Neuronal stem cell (in vitro differentiated cells): ENCODE measurements at regions not wholly inside any gene's neighbourhood (a gene's known extent, or its start where the extent isn't known, plus 50 kb on each side); places are given as distances from the start of the nearest gene placed in this dataset.

Experiments used
- DNase-seq: peaks from one replicate; pipeline ENCODE4 v3.0.0-alpha.2; 2013; ENCODE audit warnings: low spot score
- H2AFZ ChIP-seq: one replicate; pipeline ENCODE4 v1.6.1; 2013; ENCODE audit warnings: mild to moderate bottlenecking, low read length, inconsistent platforms
- H2AK5ac ChIP-seq: 2 replicates; pipeline ENCODE4 v1.6.1; 2013; ENCODE audit warnings: low read depth, mild to moderate bottlenecking, inconsistent platforms, low read length, moderate library complexity, mixed read lengths
- H2BK120ac ChIP-seq: 2 replicates; pipeline ENCODE4 v1.6.1; 2013; ENCODE audit warnings: low read depth, mild to moderate bottlenecking, inconsistent platforms, low read length, moderate library complexity, mixed read lengths
- H2BK12ac ChIP-seq: one replicate; pipeline ENCODE4 v1.6.1; 2013; ENCODE audit warnings: low read length, inconsistent platforms
- H2BK15ac ChIP-seq: 2 replicates; pipeline ENCODE4 v1.6.1; 2013; ENCODE audit warnings: mild to moderate bottlenecking, low read length, inconsistent platforms, mixed read lengths
- H2BK5ac ChIP-seq: one replicate; pipeline ENCODE4 v1.6.1; 2013; ENCODE audit warnings: inconsistent platforms, mild to moderate bottlenecking, low read length, moderate library complexity
- H3K14ac ChIP-seq: one replicate; pipeline ENCODE4 v1.6.1; 2013; ENCODE audit warnings: low read length, inconsistent platforms
- H3K18ac ChIP-seq: 2 replicates; pipeline ENCODE4 v1.6.1; 2013; ENCODE audit warnings: low read length, inconsistent platforms
- H3K23ac ChIP-seq: 2 replicates; pipeline ENCODE4 v1.6.1; 2013; ENCODE audit warnings: low read depth, mild to moderate bottlenecking, mixed read lengths, low read length, inconsistent platforms; ENCODE audit not compliant: poor library complexity
- H3K27ac ChIP-seq: replicated peaks from 3 replicates; pipeline ENCODE4 v1.5.1; 2013; ENCODE audit warnings: low read length, inconsistent platforms
- H3K27me3 ChIP-seq, 3 experiments: 2 replicates each; pipeline ENCODE4 v1.6.1; 2013; ENCODE audit warnings: low read length in 3 of 3, mild to moderate bottlenecking in 2 of 3, inconsistent platforms in 1 of 3, low read depth in 1 of 3, mixed read lengths in 1 of 3, moderate library complexity in 1 of 3; ENCODE audit not compliant: control insufficient read depth in 3 of 3, insufficient read depth in 3 of 3
- H3K36me3 ChIP-seq, 2 donors: replicated peaks in 1 of 2; 2 replicates each; pipeline ENCODE4 v1.6.1; 2013; ENCODE audit warnings: low read length in 2 of 2; ENCODE audit not compliant: control insufficient read depth in 2 of 2, insufficient read depth in 2 of 2
- H3K4ac ChIP-seq: 2 replicates; pipeline ENCODE4 v1.6.1; 2013; ENCODE audit warnings: inconsistent platforms, mild to moderate bottlenecking, low read length, moderate library complexity
- H3K4me1 ChIP-seq, 2 donors: 1 replicate in 1 of 2; 2 replicates in 1 of 2; pipeline ENCODE4 v1.6.1; 2013; ENCODE audit warnings: low read length in 2 of 2, low read depth in 1 of 2; ENCODE audit not compliant: control insufficient read depth in 2 of 2, insufficient read depth in 1 of 2
- H3K4me2 ChIP-seq: one replicate; pipeline ENCODE4 v1.6.1; 2013; ENCODE audit warnings: mild to moderate bottlenecking, low read length, inconsistent platforms; ENCODE audit not compliant: insufficient read depth, poor library complexity, severe bottlenecking
- H3K4me3 ChIP-seq, 2 donors: 2 replicates each; pipeline ENCODE4 v1.5.1; 2013; ENCODE audit warnings: low read length in 2 of 2, mild to moderate bottlenecking in 2 of 2, inconsistent platforms in 1 of 2, moderate library complexity in 1 of 2
- H3K79me1 ChIP-seq: one replicate; pipeline ENCODE4 v1.6.1; 2013; ENCODE audit warnings: low read depth, mild to moderate bottlenecking, inconsistent platforms, low read length, moderate library complexity
- H3K9ac ChIP-seq: one replicate; pipeline ENCODE4 v1.6.1; 2013; ENCODE audit warnings: mild to moderate bottlenecking, low read depth, low read length, inconsistent platforms; ENCODE audit not compliant: poor library complexity
- H3K9me3 ChIP-seq, 2 donors: replicated peaks in 1 of 2; 2 replicates each; pipeline versions ENCODE3 to v1.6.1; 2013; ENCODE audit warnings: low read length in 2 of 2, mild to moderate bottlenecking in 2 of 2, inconsistent platforms in 1 of 2, low read depth in 1 of 2, mixed read lengths in 1 of 2, moderate library complexity in 1 of 2; ENCODE audit not compliant: control insufficient read depth in 2 of 2, insufficient read depth in 1 of 2
- H4K8ac ChIP-seq: one replicate; pipeline ENCODE4 v1.6.1; 2013; ENCODE audit warnings: low read depth, mild to moderate bottlenecking, inconsistent platforms, low read length, moderate library complexity
- H4K91ac ChIP-seq: one replicate; pipeline ENCODE4 v1.6.1; 2013; ENCODE audit warnings: low read length, low read depth, mild to moderate bottlenecking, inconsistent platforms; ENCODE audit not compliant: poor library complexity
- WGBS, 2 donors: extraction: QIAGEN DNeasy Blood & Tissue Kit; methylation state at CpG; one replicate each; pipeline ENCODE4 v1.1.7; 2013; ENCODE audit warnings: missing lambda C conversion rate in 2 of 2, mixed read lengths in 1 of 2; ENCODE audit not compliant: insufficient read length in 2 of 2, insufficient replicate concordance in 1 of 2; ENCODE audit errors: extremely low coverage in 2 of 2; 5-methylcytosine and 5-hydroxymethylcytosine counted together

GRCh38 chr2:150052457-150052856 lies 435.0 kb downstream of the RND3 start:
- peaks cover 0 to 2% of the 10 kb centered on the region in 2 donors for H3K4me1 ChIP-seq
- H3K18ac ChIP-seq = no peak overlapping the region
- H2AK5ac ChIP-seq = no peak overlapping the region
- no peak overlapping the region for H4K91ac ChIP-seq
- no peak overlapping the region for H3K4me2 ChIP-seq
- no peak for DNase-seq
- no peak overlapping the region for H2BK120ac ChIP-seq
- H3K36me3 ChIP-seq = no peaks in the 10 kb centered on the region
- H2BK5ac ChIP-seq = no peak overlapping the region
- no peak overlapping the region for H2AFZ ChIP-seq
- H3K79me1 ChIP-seq = no peaks in the 10 kb centered on the region
- no peak overlapping the region for H3K9ac ChIP-seq
- no CpG with 5 or more reads among the region's 3 CpGs for WGBS, 2 donors
- H3K23ac ChIP-seq = no peak overlapping the region
- no peak overlapping the region for H3K27ac ChIP-seq
- no peak overlapping the region for H2BK15ac ChIP-seq
- no peak overlapping the region for H3K4me3 ChIP-seq
- no peak overlapping the region for H4K8ac ChIP-seq
- H3K4ac ChIP-seq = no peak overlapping the region
- H3K9me3 ChIP-seq = no peaks in the 10 kb centered on the region
- no peak overlapping the region for H2BK12ac ChIP-seq
- H3K27me3 ChIP-seq = no peaks in the 10 kb centered on the region
- no peak overlapping the region for H3K14ac ChIP-seq

- no peak overlapping the region for H4K91ac ChIP-seq
- no peak overlapping the region for H3K23ac ChIP-seq
- no peaks in the 10 kb centered on the region for H3K27me3 ChIP-seq
- no peak overlapping the region for H3K14ac ChIP-seq
- no peak overlapping the region for H2BK120ac ChIP-seq
- H3K9ac ChIP-seq = no peak overlapping the region
- no peak overlapping the region for H2AFZ ChIP-seq
- no peak overlapping the region for H3K18ac ChIP-seq
- no peak overlapping the region for H3K4me3 ChIP-seq
- H2BK12ac ChIP-seq = no peak overlapping the region
- DNase-seq = no peak
- H3K36me3 ChIP-seq = no peaks in the 10 kb centered on the region
- no peak overlapping the region for H4K8ac ChIP-seq
- no peak overlapping the region for H3K4me2 ChIP-seq
- H3K4me1 ChIP-seq = peaks cover 2 to 6% of the 10 kb centered on the region in 2 donors
- no peaks in the 10 kb centered on the region for H3K79me1 ChIP-seq
- no peak overlapping the region for H2BK15ac ChIP-seq
- H2AK5ac ChIP-seq = no peak overlapping the region
- no peak overlapping the region for H3K4ac ChIP-seq
- H3K9me3 ChIP-seq = no peaks in the 10 kb centered on the region
- no peak overlapping the region for H3K27ac ChIP-seq
- no peak overlapping the region for H2BK5ac ChIP-seq
These were observed 436.5 kb downstream of the RND3 start for GRCh38 chr2:150051004-150051403.

DNA sequence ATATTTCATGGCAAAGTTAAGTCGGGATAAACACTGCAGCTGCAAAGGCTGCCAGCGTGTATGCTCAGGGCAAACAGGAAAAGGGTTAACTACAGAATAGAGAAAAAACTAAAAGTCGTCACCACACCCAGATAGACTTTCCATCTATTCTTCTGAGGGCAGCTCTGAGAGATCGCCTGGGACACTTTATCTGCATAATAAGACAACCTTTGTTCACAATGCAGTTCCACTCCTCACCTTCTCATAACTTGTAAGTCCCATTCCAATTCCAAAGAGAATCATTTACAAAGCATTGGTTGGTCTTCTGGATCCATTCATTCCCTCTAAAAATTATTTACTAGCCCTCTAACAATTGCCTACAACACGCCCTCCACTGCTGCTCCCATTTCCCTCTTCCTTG lies 437.4 kb downstream of the RND3 start:
- Histone ChIP-seq H3K9me3 (no peaks in the 10 kb centered on the region), H2BK15ac (no peak overlapping the region), H3K4ac (no peak overlapping the region), H2BK120ac (no peak overlapping the region), H2BK12ac (no peak overlapping the region), H2AFZ (no peak overlapping the region), H3K4me1 (peaks cover 0 to 6% of the 10 kb centered on the region in 2 donors), H3K18ac (no peak overlapping the region), H2AK5ac (no peak overlapping the region), H3K27me3 (no peaks in the 10 kb centered on the region), H3K27ac (no peak overlapping the region), H3K36me3 (no peaks in the 10 kb centered on the region), H3K4me3 (no peak overlapping the region), H2BK5ac (no peak overlapping the region), H3K14ac (no peak overlapping the region), H4K8ac (no peak overlapping the region), H4K91ac (no peak overlapping the region), H3K79me1 (no peaks in the 10 kb centered on the region), H3K9ac (no peak overlapping the region), H3K4me2 (no peak overlapping the region), H3K23ac (no peak overlapping the region)
- no CpG with 5 or more reads among the region's 5 CpGs for WGBS, 2 donors
- no peak for DNase-seq

- Histone ChIP-seq H3K9ac (no peak overlapping the region), H2BK5ac (no peak overlapping the region), H3K23ac (no peak overlapping the region), H3K27me3 (no peaks in the 10 kb centered on the region), H3K36me3 (no peaks in the 10 kb centered on the region), H3K9me3 (no peaks in the 10 kb centered on the region), H4K91ac (no peak overlapping the region), H2BK12ac (no peak overlapping the region), H3K79me1 (no peaks in the 10 kb centered on the region), H3K18ac (no peak overlapping the region), H2BK120ac (no peak overlapping the region), H3K14ac (no peak overlapping the region), H3K4ac (no peak overlapping the region), H3K4me3 (no peak overlapping the region), H3K27ac (no peak overlapping the region), H2AFZ (no peak overlapping the region), H2BK15ac (no peak overlapping the region), H4K8ac (no peak overlapping the region), H3K4me2 (no peak overlapping the region), H3K4me1 (peaks cover 0 to 6% of the 10 kb centered on the region in 2 donors), H2AK5ac (no peak overlapping the region)
- WGBS, 2 donors = no CpG with 5 or more reads among the region's 2 CpGs
- DNase-seq = no peak
These were observed 439.7 kb downstream of the RND3 start for GRCh38 chr2:150047620-150048222.
